ENCODE measurements at regions not wholly inside any gene's neighbourhood (a gene's known extent, or its start where the extent isn't known, plus 50 kb on each side); places are given as distances from the start of the nearest gene placed in this dataset.

DNA sequence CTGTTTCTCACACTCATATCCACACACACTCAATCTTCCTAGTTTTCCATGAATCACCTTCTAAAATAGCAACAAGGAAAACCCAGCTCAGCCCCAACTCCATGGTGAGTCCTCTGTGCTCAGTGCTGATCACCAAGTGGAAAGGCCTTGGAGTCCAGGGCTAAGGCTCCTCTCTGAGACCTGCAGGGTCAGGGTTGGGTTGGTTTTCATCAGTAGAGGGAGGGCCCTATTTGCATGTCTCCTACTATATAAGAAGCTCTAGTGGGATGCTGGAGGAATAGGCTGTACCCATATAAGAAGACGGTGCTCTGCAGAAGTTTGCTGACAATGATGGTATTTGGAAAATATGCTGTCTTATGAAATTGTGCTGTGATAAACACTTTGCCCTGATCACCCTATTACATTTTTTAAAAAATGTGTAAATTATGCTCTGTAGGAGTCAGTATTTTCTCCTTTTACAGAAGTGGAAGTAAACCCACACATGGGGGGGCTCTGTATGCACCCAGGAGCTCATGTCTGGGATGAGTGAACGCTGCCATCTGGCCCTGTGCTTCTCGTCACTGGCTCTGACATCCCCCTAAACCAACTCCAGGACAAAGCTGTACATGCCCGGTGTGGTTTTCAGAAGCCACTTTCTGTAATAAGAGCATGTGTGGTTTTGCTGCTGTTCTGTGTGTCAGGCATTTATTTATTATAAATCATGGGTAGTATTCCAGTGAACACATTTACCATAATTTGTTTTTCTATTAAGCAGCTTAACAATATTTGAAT, 536.3 kb downstream of the TMEM121 start:
- no peak for TF ChIP-seq POLR2A (IDR thresholded peaks at IDR 0.05)
- TF ChIP-seq, protein P1, sequence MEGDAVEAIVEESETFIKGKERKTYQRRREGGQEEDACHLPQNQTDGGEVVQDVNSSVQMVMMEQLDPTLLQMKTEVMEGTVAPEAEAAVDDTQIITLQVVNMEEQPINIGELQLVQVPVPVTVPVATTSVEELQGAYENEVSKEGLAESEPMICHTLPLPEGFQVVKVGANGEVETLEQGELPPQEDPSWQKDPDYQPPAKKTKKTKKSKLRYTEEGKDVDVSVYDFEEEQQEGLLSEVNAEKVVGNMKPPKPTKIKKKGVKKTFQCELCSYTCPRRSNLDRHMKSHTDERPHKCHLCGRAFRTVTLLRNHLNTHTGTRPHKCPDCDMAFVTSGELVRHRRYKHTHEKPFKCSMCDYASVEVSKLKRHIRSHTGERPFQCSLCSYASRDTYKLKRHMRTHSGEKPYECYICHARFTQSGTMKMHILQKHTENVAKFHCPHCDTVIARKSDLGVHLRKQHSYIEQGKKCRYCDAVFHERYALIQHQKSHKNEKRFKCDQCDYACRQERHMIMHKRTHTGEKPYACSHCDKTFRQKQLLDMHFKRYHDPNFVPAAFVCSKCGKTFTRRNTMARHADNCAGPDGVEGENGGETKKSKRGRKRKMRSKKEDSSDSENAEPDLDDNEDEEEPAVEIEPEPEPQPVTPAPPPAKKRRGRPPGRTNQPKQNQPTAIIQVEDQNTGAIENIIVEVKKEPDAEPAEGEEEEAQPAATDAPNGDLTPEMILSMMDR (IDR thresholded peaks at IDR 0.05), result no peak

Data from body of pancreas (tissue), 4 donors.